Heart right ventricle (tissue), 16 donors: ENCODE measurements at regions not wholly inside any gene's neighbourhood (a gene's known extent, or its start where the extent isn't known, plus 50 kb on each side); places are given as distances from the start of the nearest gene placed in this dataset.
"Not testable (repeated sequence)": the region's sequence is repeated elsewhere in the genome, so short reads cannot be mapped to it uniquely, and the experiment has no call there.

Experiments used
- ATAC-seq, 8 donors: fragments of 200-7000 bp; cut with Tn5 transposase; one replicate each; pipeline ENCODE4 v1.9.1; 2020; ENCODE audit warnings: mild to moderate bottlenecking in 8 of 8, moderate library complexity in 8 of 8, moderate number of reproducible peaks in 1 of 8
- DNase-seq, 2 donors: peaks; one replicate each; pipeline ENCODE4 v3.0.0-alpha.2; 2020
- H3K27ac ChIP-seq, 10 donors: fragments of 200-600 bp; sonication (generic) in 2 of 10; one replicate each; pipeline versions ENCODE4 v1.5.0 to v1.8.0; 2020 to 2022; ENCODE audit warnings: mild to moderate bottlenecking in 3 of 10
- H3K27me3 ChIP-seq, 7 donors: fragments of 200-600 bp; one replicate each; pipeline ENCODE4 v1.8.0; 2021 to 2022; ENCODE audit warnings: mild to moderate bottlenecking in 2 of 7
- H3K36me3 ChIP-seq, 9 donors: fragments of 200-600 bp; sonication (generic) in 1 of 9; one replicate each; pipeline versions ENCODE4 v1.5.0 to v1.8.0; 2020 to 2022; ENCODE audit warnings: mild to moderate bottlenecking in 2 of 9
- H3K4me1 ChIP-seq, 9 donors: fragments of 200-600 bp; sonication (generic) in 1 of 9; one replicate each; pipeline versions ENCODE4 v1.5.0 to v1.8.0; 2020 to 2022; ENCODE audit warnings: mild to moderate bottlenecking in 4 of 9
- H3K4me3 ChIP-seq, 10 donors: fragments of 200-600 bp; sonication (generic) in 2 of 10; one replicate each; pipeline versions ENCODE4 v1.5.0 to v1.8.0; 2020 to 2022; ENCODE audit warnings: mild to moderate bottlenecking in 7 of 10, moderate library complexity in 2 of 10
- H3K9me3 ChIP-seq, 11 donors: fragments of 200-600 bp in 10 of 11; sonication (generic) in 2 of 11; one replicate each; pipeline versions ENCODE4 v1.5.0 to v1.8.0; 2013 to 2022; ENCODE audit warnings: mild to moderate bottlenecking in 2 of 11, control low read depth in 1 of 11, moderate library complexity in 1 of 11
- CTCF ChIP-seq, 9 donors: fragments of 200-600 bp; sonication (generic) in 2 of 9; IDR thresholded peaks; one replicate each; pipeline versions ENCODE4 v1.5.0 to v1.8.0; 2021 to 2022; ENCODE audit warnings: antibody characterized with exemption in 9 of 9, mild to moderate bottlenecking in 5 of 9, moderate library complexity in 1 of 9
- WGBS, 2 donors: extraction: QIAGEN DNeasy Blood & Tissue Kit; methylation state at CpG; one replicate each; pipeline ENCODE4 v1.1.7; 2013; ENCODE audit warnings: inconsistent platforms in 1 of 2; 5-methylcytosine and 5-hydroxymethylcytosine counted together
- intact Hi-C, 10 donors: fragments of 100-400 bp; cut with DNase I; formaldehyde crosslinking; loops; one replicate each; pipeline versions ENCODE4 v1.11.1 to v1.14.2; 2022
- donor health status: Arrhythmogenic right ventricular cardiomyopathy.
- donor health status: ischemic (EF 13 %, LVEDD 7.1; RV severe dilation, severe dysfunction).
- donor health status: healthy with polysubstance abuse.
- donor health status: DM: no; HTN: yes; CAD: no.
- donor health status: DM: no; HTN: no; CAD: no.
- donor health status: ischemic (EF 25% LVEDD 6.9; RV normal size, moderate dysfunction).
- donor health status: ischemic (EF 25% LVEDD 5.7; RV mildly dilated, moderate dysfunction).
- donor health status: healthy.
- donor health status: DM: yes; HTN: yes; CAD: no.
- donor health status: Ischemic cardiomyopathy.
- donor health status: ischemic (EF 35%, LVEDD 5.7; RV mildly dilated, moderate dysfunction).
- donor health status: nonischemic (EF 11% LVEDD 7.7; RV severe dilation, severe dysfunction).
- donor health status: DM: yes; HTN: yes; CAD: no.
- donor health status: PGD.
- donor health status: ischemic (EF 29% LVEDD 5.4; RV normal size, mild dysfunction).
- donor health status: nonischemic (EF 23%, LVEDD 6.1; RV moderate dilation, normal function).

- Histone ChIP-seq H3K4me3 (no peak overlapping the region), H3K36me3 (no peaks in the 10 kb centered on the region), H3K27me3 (no peaks in the 10 kb centered on the region), H3K9me3 (peaks cover 0 to 5% (median 0%) of the 10 kb centered on the region in 11 donors), H3K27ac (no peak overlapping the region), H3K4me1 (peaks cover 0 to 52% (median 25%) of the 10 kb centered on the region in 9 donors)
- 72 to 74% methylated on average over 2 of the region's 2 CpGs for WGBS, 2 donors
- DNase-seq (no peak), ATAC-seq (no peak)
- intact Hi-C loops = no loop called here
- no peak for TF ChIP-seq CTCF (IDR thresholded peaks at IDR 0.05)
Observed at GRCh38 chr9:109993250-109993978, 213.4 kb downstream of the PALM2AKAP2 start.

DNA sequence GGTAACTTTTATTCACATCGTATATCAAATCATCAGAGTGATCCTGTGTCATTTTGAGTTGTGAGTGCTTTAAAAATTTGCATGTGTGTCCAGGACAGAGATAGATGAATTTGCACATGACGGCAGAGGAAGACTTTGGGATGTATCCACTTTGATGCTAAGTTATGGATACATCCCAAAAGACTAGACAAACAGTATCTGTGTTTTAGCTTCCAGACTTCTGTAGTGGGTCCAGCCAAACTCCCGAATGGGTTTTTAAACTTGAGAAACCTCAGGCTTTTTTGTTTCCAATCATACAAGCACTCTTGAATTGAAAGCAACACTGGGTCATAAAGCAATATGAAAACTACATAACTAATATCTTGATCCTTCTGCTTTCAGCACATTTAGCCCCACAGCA, 213.8 kb downstream of the C9orf152 start:
- intact Hi-C loops = no loop called here
- DNase-seq = no peak
- no peaks in the 10 kb centered on the region for H3K27me3 ChIP-seq
- 79% methylated on average over 3 of the region's 3 CpGs for WGBS, 2 donors
- no peak for ATAC-seq
- H3K9me3 ChIP-seq = no peaks in the 10 kb centered on the region
- no peaks in the 10 kb centered on the region for H3K36me3 ChIP-seq
- no peak overlapping the region for H3K4me3 ChIP-seq
- H3K27ac ChIP-seq = no peak overlapping the region
- TF ChIP-seq CTCF (IDR thresholded peaks at IDR 0.05) = no peak
- H3K4me1 ChIP-seq = peaks cover 3 to 58% (median 30%) of the 10 kb centered on the region in 9 donors

DNA sequence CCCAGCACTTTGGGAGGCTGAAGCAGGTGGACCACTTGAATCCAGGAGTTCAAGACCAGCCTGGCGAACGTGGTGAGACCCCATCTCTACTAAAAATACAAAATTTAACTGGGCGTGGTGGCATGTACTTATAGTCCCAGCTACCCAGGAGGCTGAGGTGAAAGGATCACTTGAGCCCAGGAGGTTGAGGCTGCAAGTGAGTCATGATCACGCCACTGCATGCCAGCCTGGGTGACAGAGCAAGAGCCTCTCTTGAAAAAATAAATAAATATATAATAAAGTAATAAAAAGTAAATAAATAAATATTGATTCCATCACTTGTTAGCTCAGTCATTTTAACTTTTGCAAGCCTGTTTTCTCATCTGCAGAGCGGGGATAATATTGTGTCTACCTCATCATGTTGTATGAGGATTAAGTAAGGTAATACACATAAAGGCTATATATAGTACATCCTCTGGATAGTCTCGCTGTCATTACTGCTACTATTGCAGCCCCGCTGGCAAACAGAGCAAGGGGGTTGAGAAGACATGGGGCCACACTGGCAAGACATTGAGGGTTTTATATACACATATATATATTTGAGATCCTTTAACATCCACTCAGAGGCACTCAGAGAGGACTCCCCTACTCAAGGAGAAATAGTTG, 210.9 kb downstream of the C9orf152 start:
- H3K27ac ChIP-seq = peak overlapping the region in 7 of 10 donors; percentile 39 to 84 (median 68)
- intact Hi-C loops = loop anchor here in 1 of 10 donors (5.0 kb wide), 1 partner anchor 90 kb away; no protein-coding TSS in a partner anchor
- H3K4me1 ChIP-seq = peaks cover 3 to 56% (median 30%) of the 10 kb centered on the region in 9 donors
- H3K36me3 ChIP-seq = no peaks in the 10 kb centered on the region
- TF ChIP-seq CTCF (IDR thresholded peaks at IDR 0.05) = no peak
- no peaks in the 10 kb centered on the region for H3K27me3 ChIP-seq
- no peak overlapping the region for H3K4me3 ChIP-seq
- peaks cover 0 to 10% (median 0%) of the 10 kb centered on the region in 11 donors for H3K9me3 ChIP-seq
- DNase-seq = no peak
- ATAC-seq = no peak
- WGBS, 2 donors = 86 to 92% methylated on average over 7 of the region's 7 CpGs

DNA sequence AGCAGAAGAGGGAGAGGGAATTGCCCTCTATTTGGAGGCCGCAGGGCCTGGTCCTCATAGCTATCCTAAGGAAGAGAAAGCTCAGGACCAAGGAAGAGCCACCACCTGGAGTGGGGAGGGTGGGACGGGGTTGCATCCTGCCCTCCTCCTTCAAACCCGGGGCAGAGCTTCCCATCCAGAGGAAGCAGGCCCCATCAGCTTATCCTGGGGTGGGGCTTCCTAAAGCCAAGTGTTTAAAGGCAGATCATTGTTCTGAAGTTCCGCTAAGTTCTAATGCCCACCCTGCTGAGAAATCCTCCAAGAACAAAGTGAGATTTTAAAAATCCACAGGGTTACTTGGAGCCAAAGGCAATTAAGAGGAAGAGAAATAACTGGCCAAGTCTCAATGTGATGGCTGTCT, 210.3 kb downstream of the C9orf152 start:
- 55 to 64% methylated on average over 4 of the region's 4 CpGs for whole genome bisulfite sequencing, 2 donors
- intact Hi-C loops = loop anchor here in 1 of 10 donors (5.0 kb wide), 1 partner anchor 90 kb away; no protein-coding TSS in a partner anchor
- H3K4me3 ChIP-seq = no peak overlapping the region
- H3K9me3 ChIP-seq = peaks cover 0 to 10% (median 0%) of the 10 kb centered on the region in 11 donors
- ATAC-seq = peak; percentile 74 to 90 (median 80)
- H3K36me3 ChIP-seq = no peaks in the 10 kb centered on the region
- DNase-seq = peak in 1 of 2 donors; percentile 22
- H3K4me1 ChIP-seq = peaks cover 3 to 52% (median 30%) of the 10 kb centered on the region in 9 donors
- peak overlapping the region in 9 of 10 donors; percentile 39 to 84 (median 68) for H3K27ac ChIP-seq
- TF ChIP-seq CTCF (IDR thresholded peaks at IDR 0.05) = no peak
- H3K27me3 ChIP-seq = no peaks in the 10 kb centered on the region

- 90 to 92% methylated on average over 6 to 8 of the region's 8 CpGs for WGBS, 2 donors
- H3K27ac ChIP-seq = not testable (repeated sequence)
Observed at GRCh38 chr9:110005521-110005920, 202.4 kb downstream of the C9orf152 start.

More at GRCh38 chr9:110005521-110005920, 202.4 kb downstream of the C9orf152 start:
- H3K4me3 ChIP-seq, H3K27me3 ChIP-seq, ATAC-seq, H3K9me3 ChIP-seq, DNase-seq, H3K4me1 ChIP-seq, intact Hi-C loops, H3K36me3 ChIP-seq: not testable (repeated sequence)
